ENCODE measurements at regions not wholly inside any gene's neighbourhood (a gene's known extent, or its start where the extent isn't known, plus 50 kb on each side); places are given as distances from the start of the nearest gene placed in this dataset.
"Not testable (repeated sequence)": the region's sequence is repeated elsewhere in the genome, so short reads cannot be mapped to it uniquely, and the experiment has no call there.

- in situ Hi-C loops (cut with HindIII; ENCODE audit: low pct_unique_long_range_greater_than_20kb, low sequenced_read_pairs) = no loop called here
Observed at GRCh38 chr10:2026936-2027335, 289.6 kb upstream of the ADARB2 start.

DNA sequence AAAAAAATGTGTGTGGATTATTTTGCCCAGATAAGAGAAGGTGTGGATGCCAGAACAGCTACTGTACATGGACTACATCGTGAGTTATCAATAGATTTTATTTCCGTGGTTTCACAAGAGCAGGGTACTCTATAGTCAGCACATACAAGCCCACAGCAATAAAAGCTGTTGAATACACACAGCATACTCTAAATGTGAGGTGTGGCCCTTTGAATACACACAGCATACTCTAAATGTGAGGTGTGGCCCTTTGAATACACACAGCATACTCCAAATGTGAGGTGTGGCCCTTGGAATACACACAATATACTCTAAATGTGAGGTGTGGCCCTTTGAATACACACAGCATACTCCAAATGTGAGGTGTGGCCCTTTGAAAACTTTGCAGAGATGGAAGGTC is 287.4 kb upstream of the ADARB2 start:
- DNase-seq (ENCODE audit: low read depth, low spot score); in situ Hi-C loops (cut with HindIII; ENCODE audit: low pct_unique_long_range_greater_than_20kb, low sequenced_read_pairs): not testable (repeated sequence)

More at GRCh38 chr10:2026936-2027335, 289.6 kb upstream of the ADARB2 start:
- DNase-seq (ENCODE audit: low read depth, low spot score) = no peak

DNA sequence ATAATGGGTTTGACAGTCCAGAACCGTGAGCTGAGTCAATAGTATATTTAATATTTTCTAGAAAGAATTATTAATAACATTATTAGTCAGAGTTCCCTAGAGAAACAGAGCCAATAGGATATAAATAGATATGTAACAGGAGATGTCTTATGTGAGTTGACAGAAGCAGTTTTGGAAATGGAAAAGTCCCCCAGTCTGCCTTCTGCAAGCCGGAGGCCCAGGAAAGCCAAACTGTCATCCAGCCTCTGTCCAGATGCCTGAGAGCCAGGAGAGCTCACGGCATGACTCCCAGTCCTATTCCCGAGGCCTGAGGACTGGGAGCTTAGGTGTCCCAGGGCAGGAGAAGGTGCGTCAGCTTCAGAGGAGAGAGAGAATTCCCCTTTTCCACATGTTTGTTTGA is 286.4 kb upstream of the ADARB2 start:
- no peak for DNase-seq (ENCODE audit: low read depth, low spot score)
- in situ Hi-C loops (cut with HindIII; ENCODE audit: low pct_unique_long_range_greater_than_20kb, low sequenced_read_pairs) = no loop called here

DNA sequence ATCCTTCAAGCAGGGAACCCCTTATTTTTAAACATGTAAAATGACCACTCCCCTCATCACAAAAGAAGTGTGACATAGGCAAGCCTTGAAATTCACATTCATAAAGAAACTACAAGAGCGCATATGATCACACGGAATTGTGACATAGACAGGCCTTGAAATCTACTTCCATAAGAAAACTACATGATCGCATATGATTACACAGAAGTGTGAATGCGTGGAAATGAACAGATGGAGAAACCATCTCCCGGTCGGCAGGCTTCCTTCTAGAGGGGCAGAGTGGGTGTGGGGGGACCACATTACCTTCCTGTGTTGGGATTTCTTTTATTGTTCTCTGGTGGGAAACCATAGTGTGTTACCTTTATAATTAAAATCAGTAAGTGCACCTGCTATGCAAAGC is 285.1 kb upstream of the ADARB2 start:
- in situ Hi-C loops (cut with HindIII; ENCODE audit: low pct_unique_long_range_greater_than_20kb, low sequenced_read_pairs) = no loop called here
- no peak for DNase-seq (ENCODE audit: low read depth, low spot score)

GRCh38 chr10:2020836-2021235 is 283.5 kb upstream of the ADARB2 start:
- no peak for DNase-seq (ENCODE audit: low read depth, low spot score)
- in situ Hi-C loops (cut with HindIII; ENCODE audit: low pct_unique_long_range_greater_than_20kb, low sequenced_read_pairs) = no loop called here

- in situ Hi-C loops (cut with HindIII; ENCODE audit: low pct_unique_long_range_greater_than_20kb, low sequenced_read_pairs) = no loop called here
- no peak for DNase-seq (ENCODE audit: low read depth, low spot score)
Observed at GRCh38 chr10:2019803-2020202, 282.5 kb upstream of the ADARB2 start.

DNA sequence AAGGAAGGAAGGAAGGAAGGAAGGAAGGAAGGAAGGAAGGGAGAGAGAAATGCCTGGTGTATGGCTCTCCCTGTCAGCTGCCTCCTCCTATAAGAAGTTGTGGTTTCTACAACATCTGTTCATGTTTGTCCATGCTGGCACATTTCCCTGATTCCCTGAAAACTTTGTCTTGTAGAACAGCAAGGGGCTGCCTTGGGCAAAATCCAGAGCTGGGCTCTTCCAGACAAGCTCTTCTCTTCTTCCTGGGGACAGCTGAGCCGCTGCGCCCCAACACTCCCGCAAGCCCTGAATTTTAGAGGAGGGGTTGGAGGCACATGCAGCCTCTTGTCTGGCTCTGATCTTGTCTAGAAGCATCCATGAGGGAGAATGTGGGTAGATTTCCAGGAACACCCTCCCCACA is 282.0 kb upstream of the ADARB2 start:
- in situ Hi-C loops (cut with HindIII; ENCODE audit: low pct_unique_long_range_greater_than_20kb, low sequenced_read_pairs) = no loop called here
- no peak for DNase-seq (ENCODE audit: low read depth, low spot score)

DNA sequence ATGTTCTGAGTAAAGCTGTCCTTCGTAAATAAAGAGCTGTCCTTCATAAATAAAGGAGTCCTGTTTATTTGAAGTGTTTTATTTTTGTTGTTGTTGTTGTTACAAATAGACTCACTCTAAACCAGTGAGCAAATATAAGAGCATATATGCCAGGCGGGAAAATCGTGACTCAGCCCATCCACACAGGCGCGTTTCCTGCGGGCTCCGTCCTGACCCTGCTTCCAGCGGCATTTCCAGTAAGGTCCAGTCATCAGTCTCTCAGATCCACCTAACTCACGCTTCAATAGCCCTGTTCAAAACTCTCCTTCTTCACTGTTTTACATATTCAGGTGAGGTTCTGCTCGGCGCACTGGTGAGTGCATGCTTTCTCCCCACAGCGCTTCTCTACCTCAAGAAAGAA is 277.2 kb upstream of the ADARB2 start:
- in situ Hi-C loops (cut with HindIII; ENCODE audit: low pct_unique_long_range_greater_than_20kb, low sequenced_read_pairs) = no loop called here
- DNase-seq (ENCODE audit: low read depth, low spot score) = no peak

DNA sequence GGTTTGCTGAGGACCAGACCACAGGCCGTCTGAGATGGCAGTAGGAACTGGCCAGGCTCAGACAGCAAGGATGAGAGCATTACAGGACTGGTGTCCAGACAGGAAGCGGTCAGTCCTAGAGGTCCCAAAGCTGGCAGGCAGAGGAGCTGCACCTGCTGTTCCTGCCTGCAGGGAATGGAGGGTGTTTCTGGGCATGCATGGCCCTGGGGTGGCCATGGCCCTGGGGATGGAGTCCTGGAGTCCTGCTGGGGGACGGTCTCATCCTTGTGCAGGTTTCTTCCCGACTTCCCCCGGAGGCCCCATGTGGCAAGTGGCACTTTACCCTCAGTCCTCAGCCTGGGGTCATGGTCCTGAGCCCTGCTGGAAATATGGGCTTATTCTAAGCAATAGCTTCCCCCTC is 274.9 kb upstream of the ADARB2 start:
- DNase-seq (ENCODE audit: low read depth, low spot score) = no peak
- in situ Hi-C loops (cut with HindIII; ENCODE audit: low pct_unique_long_range_greater_than_20kb, low sequenced_read_pairs) = no loop called here

DNA sequence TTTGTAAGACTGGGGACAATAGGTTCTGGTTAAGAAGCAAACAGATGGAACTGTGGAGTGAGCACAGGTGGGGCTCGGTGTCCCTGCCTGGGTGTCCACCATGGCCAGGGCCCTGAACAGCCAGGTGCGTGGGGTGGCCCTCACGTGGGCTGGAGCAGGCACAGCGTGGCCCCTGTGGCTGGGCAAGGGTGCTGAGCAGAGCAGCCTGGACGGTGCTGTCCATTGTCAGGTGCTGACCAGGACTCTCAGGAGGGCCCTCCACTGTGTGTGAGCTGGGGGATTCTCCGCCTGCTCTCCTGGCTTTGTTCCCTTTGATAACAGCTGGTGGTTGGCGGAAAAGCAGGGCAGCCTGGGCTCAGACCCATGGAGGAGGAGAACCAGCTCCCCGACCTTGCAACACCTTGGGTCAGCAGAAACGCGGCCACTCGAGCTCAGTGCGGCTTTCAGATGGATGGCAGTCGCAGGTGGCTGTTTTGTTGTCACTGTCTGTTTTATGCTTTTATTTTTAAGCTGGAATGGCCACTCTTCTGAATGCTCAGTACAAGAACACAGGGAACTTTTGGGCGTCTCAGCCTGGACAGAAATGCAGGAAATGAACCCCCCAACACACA is 273.9 kb upstream of the ADARB2 start:
- in situ Hi-C loops (cut with HindIII; ENCODE audit: low pct_unique_long_range_greater_than_20kb, low sequenced_read_pairs) = no loop called here
- no peak for DNase-seq (ENCODE audit: low read depth, low spot score)

GRCh38 chr10:2005546-2005945 is 268.2 kb upstream of the ADARB2 start:
- DNase-seq (ENCODE audit: low read depth, low spot score) = no peak
- in situ Hi-C loops (cut with HindIII; ENCODE audit: low pct_unique_long_range_greater_than_20kb, low sequenced_read_pairs) = no loop called here

DNA sequence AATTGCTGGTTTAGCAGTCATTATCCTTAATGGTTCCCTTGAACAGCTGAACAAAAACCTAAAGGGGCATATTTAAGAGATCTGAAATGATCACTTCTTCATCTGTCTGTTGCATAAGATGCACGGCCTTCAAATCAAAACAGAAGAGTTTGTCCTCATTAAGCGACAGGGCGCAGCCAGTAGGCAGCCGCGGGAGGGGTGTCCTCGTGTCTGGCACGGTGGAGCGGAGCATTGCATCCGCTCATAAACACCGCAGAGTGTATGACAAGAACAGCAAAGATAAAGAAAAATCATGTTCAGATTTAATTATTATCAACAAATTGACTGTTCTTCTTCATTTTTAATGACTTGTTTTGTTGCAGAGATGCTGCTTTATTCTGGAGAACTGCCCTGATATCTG is 255.6 kb upstream of the ADARB2 start:
- in situ Hi-C loops (cut with HindIII; ENCODE audit: low pct_unique_long_range_greater_than_20kb, low sequenced_read_pairs) = no loop called here

DNA sequence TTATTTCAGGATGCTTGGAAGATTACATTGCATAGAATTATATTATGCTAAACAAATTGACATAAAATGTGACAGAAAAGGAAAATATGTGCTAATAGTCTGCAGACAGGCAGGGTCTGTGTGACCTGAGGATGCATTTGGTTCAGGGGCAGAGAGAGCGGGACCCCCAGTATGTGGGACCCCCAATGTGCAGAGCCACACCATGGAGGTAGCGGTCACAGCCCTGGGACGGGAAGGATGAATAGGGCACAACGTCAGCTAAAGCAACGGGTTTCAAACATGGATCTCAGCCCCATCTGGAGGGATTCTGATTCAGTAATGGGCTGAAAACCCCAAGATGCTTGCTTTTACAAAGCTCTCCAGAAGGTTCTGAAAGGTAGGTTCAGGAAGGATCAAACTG is 251.8 kb upstream of the ADARB2 start:
- in situ Hi-C loops (cut with HindIII; ENCODE audit: low pct_unique_long_range_greater_than_20kb, low sequenced_read_pairs) = no loop called here

More for the DNA sequence above, 255.6 kb upstream of the ADARB2 start:
- no peak for DNase-seq (ENCODE audit: low read depth, low spot score)

GRCh38 chr10:1981976-1982375 is 244.7 kb upstream of the ADARB2 start:
- DNase-seq (ENCODE audit: low read depth, low spot score) = no peak
- in situ Hi-C loops (cut with HindIII; ENCODE audit: low pct_unique_long_range_greater_than_20kb, low sequenced_read_pairs) = no loop called here

More for the DNA sequence above, 251.8 kb upstream of the ADARB2 start:
- no peak for DNase-seq (ENCODE audit: low read depth, low spot score)

GRCh38 chr10:1980459-1980858 is 243.1 kb upstream of the ADARB2 start:
- no peak for DNase-seq (ENCODE audit: low read depth, low spot score)
- in situ Hi-C loops (cut with HindIII; ENCODE audit: low pct_unique_long_range_greater_than_20kb, low sequenced_read_pairs) = no loop called here

DNA sequence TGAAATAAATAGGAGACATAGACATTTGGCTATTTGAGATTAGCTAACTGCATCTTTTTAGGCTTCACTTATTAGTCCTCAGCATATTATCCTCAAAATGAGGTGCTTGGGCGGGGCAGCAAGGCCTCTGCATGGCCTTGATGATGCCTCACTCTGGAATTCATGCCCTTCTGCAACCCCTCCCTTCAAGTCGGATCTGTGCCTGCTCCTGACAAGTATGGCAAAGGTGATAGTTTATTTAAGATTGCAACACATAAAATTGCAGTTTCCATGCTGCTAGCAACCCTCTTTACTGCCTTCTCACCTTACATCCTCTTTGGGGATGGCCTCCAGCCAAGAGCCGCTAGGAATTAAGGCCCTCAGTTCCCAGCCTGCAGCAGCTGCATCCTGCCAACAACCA is 241.3 kb upstream of the ADARB2 start:
- in situ Hi-C loops (cut with HindIII; ENCODE audit: low pct_unique_long_range_greater_than_20kb, low sequenced_read_pairs) = no loop called here
- DNase-seq (ENCODE audit: low read depth, low spot score) = no peak

GRCh38 chr10:1977461-1977860 is 240.1 kb upstream of the ADARB2 start:
- in situ Hi-C loops (cut with HindIII; ENCODE audit: low pct_unique_long_range_greater_than_20kb, low sequenced_read_pairs) = no loop called here
- no peak for DNase-seq (ENCODE audit: low read depth, low spot score)

DNA sequence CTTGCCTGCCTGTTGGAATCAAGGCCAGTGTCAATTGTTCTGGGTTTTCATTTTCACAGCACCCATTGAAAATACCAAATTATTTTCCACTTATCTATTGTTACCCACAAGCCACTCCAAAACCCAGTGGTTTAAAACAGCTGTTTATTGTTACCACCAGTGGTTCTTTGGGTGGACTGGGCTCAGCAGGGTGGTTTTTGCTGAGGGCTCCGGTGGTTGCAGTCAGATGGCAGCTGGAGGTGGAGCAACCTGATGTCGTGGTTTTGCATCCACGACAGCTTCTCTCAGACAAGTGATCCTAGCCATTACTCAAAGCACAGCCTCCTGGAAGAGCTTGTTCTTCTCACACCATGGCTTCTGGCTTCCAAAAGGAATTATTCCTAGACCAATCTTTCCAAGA is 235.1 kb upstream of the ADARB2 start:
- no peak for DNase-seq (ENCODE audit: low read depth, low spot score)
- in situ Hi-C loops (cut with HindIII; ENCODE audit: low pct_unique_long_range_greater_than_20kb, low sequenced_read_pairs) = no loop called here

GRCh38 chr10:1968257-1969033 is 231.1 kb upstream of the ADARB2 start:
- no peak for DNase-seq (ENCODE audit: low read depth, low spot score)
- in situ Hi-C loops (cut with HindIII; ENCODE audit: low pct_unique_long_range_greater_than_20kb, low sequenced_read_pairs) = no loop called here

All from SK-MEL-5 (cell line).